Iris pigment epithelial cell (primary cell): ENCODE measurements at regions not wholly inside any gene's neighbourhood (a gene's known extent, or its start where the extent isn't known, plus 50 kb on each side); places are given as distances from the start of the nearest gene placed in this dataset.
"Not testable (repeated sequence)": the region's sequence is repeated elsewhere in the genome, so short reads cannot be mapped to it uniquely, and the experiment has no call there.

Experiments used
- DNase-seq: peaks from one replicate; pipeline ENCODE4 v3.0.0-alpha.2; 2011; ENCODE audit warnings: low read depth

- DNase-seq = no peak
Measured at GRCh38 chrX:4091046-4091760, 377.8 kb upstream of the PRKX start.

GRCh38 chrX:4059893-4060292 lies 346.4 kb upstream of the PRKX start:
- no peak for DNase-seq

GRCh38 chrX:4043951-4044350 lies 330.5 kb upstream of the PRKX start:
- DNase-seq = no peak

GRCh38 chrX:4035874-4036273 lies 322.4 kb upstream of the PRKX start:
- no peak for DNase-seq

GRCh38 chrX:4028151-4028550 lies 314.7 kb upstream of the PRKX start:
- no peak for DNase-seq

GRCh38 chrX:4005281-4005680 lies 291.8 kb upstream of the PRKX start:
- no peak for DNase-seq

- DNase-seq = no peak
Measured at GRCh38 chrX:4004822-4005221, 291.4 kb upstream of the PRKX start.

GRCh38 chrX:3994315-3994714 lies 280.9 kb upstream of the PRKX start:
- DNase-seq = no peak

- no peak for DNase-seq
Measured at GRCh38 chrX:3990569-3990968, 277.1 kb upstream of the PRKX start.

- not testable (repeated sequence) for DNase-seq
Measured at GRCh38 chrX:3972104-3972858, 258.8 kb upstream of the PRKX start.

GRCh38 chrX:3968749-3969148 lies 255.3 kb upstream of the PRKX start:
- no peak for DNase-seq

- DNase-seq = no peak
Measured at GRCh38 chrX:3963980-3964379, 250.5 kb upstream of the PRKX start.

- peak; percentile 32 for DNase-seq
Measured at GRCh38 chrX:3962511-3963311, 249.3 kb upstream of the PRKX start.

- DNase-seq = no peak
Measured at GRCh38 chrX:3960952-3961351, 247.5 kb upstream of the PRKX start.

- no peak for DNase-seq
Measured at GRCh38 chrX:3951859-3952258, 238.4 kb upstream of the PRKX start.

- DNase-seq = peak; percentile 2
Measured at GRCh38 chrX:3950373-3950772, 236.9 kb upstream of the PRKX start.

GRCh38 chrX:3943965-3944364 lies 230.5 kb upstream of the PRKX start:
- no peak for DNase-seq

- DNase-seq = peak; percentile 14
Measured at GRCh38 chrX:3940000-3940610, 226.7 kb upstream of the PRKX start.

GRCh38 chrX:3938587-3938986 lies 225.1 kb upstream of the PRKX start:
- DNase-seq = no peak

- DNase-seq = not testable (repeated sequence)
Measured at GRCh38 chrX:3935196-3935595, 221.7 kb upstream of the PRKX start.

GRCh38 chrX:3920424-3921017 lies 207.1 kb upstream of the PRKX start:
- DNase-seq = not testable (repeated sequence)
